ENCODE measurements at regions not wholly inside any gene's neighbourhood (a gene's known extent, or its start where the extent isn't known, plus 50 kb on each side); places are given as distances from the start of the nearest gene placed in this dataset.

GRCh38 chr5:86875539-86875938, 257.8 kb downstream of the COX7C start:
- no peak for TF ChIP-seq CTCF (IDR thresholded peaks at IDR 0.05)
- no peak for TF ChIP-seq ZBTB43 (CRISPR knock-in tag; IDR thresholded peaks at IDR 0.05)
- TF ChIP-seq SMAD3 (CRISPR knock-in tag; IDR thresholded peaks at IDR 0.05; ENCODE audit: borderline replicate concordance): no peak
- TF ChIP-seq ZBTB21 (CRISPR knock-in tag; IDR thresholded peaks at IDR 0.05; ENCODE audit: borderline replicate concordance): no peak
- TF ChIP-seq MAX (CRISPR knock-in tag; IDR thresholded peaks at IDR 0.05): no peak
- no peak for TF ChIP-seq ZNF263 (CRISPR knock-in tag; IDR thresholded peaks at IDR 0.05; ENCODE audit: low read depth)
